IPS-18a (cell line): ENCODE measurements at regions not wholly inside any gene's neighbourhood (a gene's known extent, or its start where the extent isn't known, plus 50 kb on each side); places are given as distances from the start of the nearest gene placed in this dataset.

Experiments used
- H3K27ac ChIP-seq: one replicate; pipeline ENCODE4 v1.5.1; 2013; ENCODE audit warnings: low read length
- H3K27me3 ChIP-seq: one replicate; pipeline ENCODE4 v1.6.1; 2013; ENCODE audit warnings: mild to moderate bottlenecking, low read length; ENCODE audit not compliant: control insufficient read depth, insufficient read depth
- H3K36me3 ChIP-seq: one replicate; pipeline ENCODE4 v1.6.1; 2013; ENCODE audit warnings: low read depth, low read length; ENCODE audit not compliant: control insufficient read depth
- H3K4me1 ChIP-seq: one replicate; pipeline ENCODE4 v1.6.1; 2013; ENCODE audit warnings: low read depth, low read length; ENCODE audit not compliant: control insufficient read depth
- H3K4me3 ChIP-seq: one replicate; pipeline ENCODE4 v1.5.1; 2013; ENCODE audit warnings: low read length
- H3K9ac ChIP-seq: one replicate; pipeline ENCODE4 v1.6.1; 2013; ENCODE audit warnings: mild to moderate bottlenecking, low read length, moderate library complexity
- H3K9me3 ChIP-seq: one replicate; pipeline ENCODE4 v1.6.1; 2013; ENCODE audit warnings: low read depth, low read length; ENCODE audit not compliant: control insufficient read depth

DNA sequence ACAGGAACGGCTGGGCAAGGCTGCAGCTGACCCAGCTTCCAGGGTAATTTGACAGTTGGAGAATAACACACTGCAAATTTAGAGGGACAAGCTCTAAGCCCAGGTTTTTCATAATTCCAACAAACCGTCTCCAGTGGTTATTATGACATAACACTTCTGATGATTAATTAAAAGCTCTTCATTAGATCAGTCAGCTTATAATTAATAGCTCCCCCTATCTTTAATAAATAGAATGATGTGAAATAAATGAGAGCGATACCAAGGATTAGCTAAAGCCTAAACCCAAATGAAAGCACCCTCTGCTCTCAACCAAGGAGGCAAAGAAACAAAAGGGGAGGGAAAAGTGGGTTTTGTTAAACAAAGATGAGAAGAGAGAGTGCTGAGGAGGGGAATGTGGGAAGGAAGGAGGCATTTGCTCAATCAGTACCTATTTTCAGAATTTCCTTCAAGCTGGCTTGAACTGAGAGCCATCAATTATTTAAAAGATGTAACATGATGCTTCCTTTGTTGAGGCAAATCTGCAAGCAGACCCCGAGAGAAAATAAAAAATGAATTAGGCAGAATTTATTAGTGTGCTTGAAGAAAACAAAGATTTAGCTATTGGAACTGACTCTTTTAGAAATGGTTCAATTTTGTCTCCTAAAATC, 221.8 kb upstream of the ESRRG start:
- Histone ChIP-seq H3K9ac (no peak overlapping the region), H3K4me3 (peak overlapping the region; percentile 11), H3K27me3 (no peaks in the 10 kb centered on the region), H3K36me3 (no peaks in the 10 kb centered on the region), H3K4me1 (peaks cover 24% of the 10 kb centered on the region), H3K9me3 (no peaks in the 10 kb centered on the region), H3K27ac (peak overlapping the region; percentile 49)

DNA sequence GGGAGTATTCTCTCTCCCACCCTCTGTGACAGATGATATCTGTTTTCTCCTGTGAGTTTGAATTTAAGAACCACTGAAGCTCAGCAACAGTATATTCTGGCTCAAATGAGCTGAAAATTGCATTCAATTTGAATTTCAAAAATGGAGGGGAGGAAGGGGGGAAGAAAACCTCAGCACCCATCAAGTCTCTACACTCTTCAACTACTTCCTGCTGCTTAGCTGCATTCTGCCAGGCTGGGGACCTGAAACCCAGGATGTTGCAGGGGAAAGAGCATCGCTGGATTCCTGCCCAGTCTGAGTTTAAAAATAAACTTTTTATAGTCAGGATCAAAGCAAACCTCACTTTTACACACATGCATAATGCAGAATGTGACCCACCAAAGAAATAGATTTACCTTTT, 214.3 kb upstream of the ESRRG start:
- Histone ChIP-seq H3K4me1 (peaks cover 17% of the 10 kb centered on the region), H3K27ac (no peak overlapping the region), H3K27me3 (no peaks in the 10 kb centered on the region), H3K4me3 (no peak overlapping the region), H3K9me3 (no peaks in the 10 kb centered on the region), H3K9ac (no peak overlapping the region), H3K36me3 (no peaks in the 10 kb centered on the region)

DNA sequence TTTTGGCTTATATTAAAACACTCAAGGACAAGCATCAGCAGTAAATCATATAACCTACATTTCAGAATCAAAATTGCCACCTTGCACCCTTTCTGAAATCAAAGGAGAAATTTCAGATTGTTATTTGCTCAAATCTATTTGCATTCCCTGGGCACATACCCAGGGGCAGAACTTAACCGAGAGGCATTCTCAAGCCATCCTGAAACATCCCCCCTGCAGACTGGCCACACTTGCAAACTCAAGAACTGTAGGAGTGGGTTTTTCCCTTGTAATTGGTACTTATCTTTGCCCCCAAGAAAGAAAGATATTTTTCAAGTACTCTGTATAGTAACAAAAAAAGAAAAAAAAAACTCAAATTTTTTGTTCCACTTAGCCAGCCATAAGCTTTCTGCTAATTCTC, 213.6 kb upstream of the ESRRG start:
- H3K9ac ChIP-seq: no peak overlapping the region
- no peak overlapping the region for H3K27ac ChIP-seq
- no peaks in the 10 kb centered on the region for H3K36me3 ChIP-seq
- no peak overlapping the region for H3K4me3 ChIP-seq
- H3K4me1 ChIP-seq: peaks cover 17% of the 10 kb centered on the region
- no peaks in the 10 kb centered on the region for H3K9me3 ChIP-seq
- no peaks in the 10 kb centered on the region for H3K27me3 ChIP-seq

DNA sequence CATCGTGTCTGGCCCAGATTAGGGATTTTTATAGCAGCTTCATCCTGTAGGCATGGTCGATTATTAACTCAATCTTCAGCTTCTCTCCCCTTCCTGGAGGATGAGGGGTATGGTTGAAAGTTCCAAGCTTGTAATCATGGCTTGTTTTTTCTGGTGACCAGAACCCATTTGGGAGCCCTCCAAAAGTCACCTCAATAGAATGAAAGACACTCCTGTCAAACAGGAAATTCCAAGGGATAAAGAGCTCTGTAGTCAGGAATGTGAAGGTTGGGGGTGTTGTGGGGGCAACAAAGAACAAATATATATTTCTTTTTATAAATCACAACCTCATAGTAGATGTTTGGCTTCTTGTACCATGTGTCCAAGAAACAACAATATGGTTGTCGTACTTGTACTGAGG, 212.7 kb upstream of the ESRRG start:
- Histone ChIP-seq H3K9ac (no peak overlapping the region), H3K36me3 (no peaks in the 10 kb centered on the region), H3K27ac (no peak overlapping the region), H3K27me3 (no peaks in the 10 kb centered on the region), H3K4me1 (peaks cover 17% of the 10 kb centered on the region), H3K9me3 (no peaks in the 10 kb centered on the region), H3K4me3 (no peak overlapping the region)

DNA sequence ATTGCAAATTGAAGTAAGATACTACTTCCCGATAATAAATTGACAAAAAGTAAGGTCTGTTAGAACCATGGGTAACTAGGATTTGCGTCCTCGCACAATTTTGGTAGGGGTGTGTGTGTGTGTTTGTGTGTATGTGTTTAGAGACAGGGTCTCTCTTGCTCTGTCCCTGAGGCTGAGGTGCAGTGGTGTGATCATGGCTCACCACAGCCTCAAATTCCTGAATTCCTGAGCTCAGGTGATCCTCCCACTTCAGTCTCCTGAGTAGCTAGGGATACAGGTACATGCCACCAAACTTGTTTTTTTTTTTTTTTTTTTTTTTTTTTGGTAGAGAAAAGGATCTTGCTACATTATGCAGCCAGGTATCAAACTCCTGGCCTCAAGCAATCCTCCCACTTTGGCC, 209.2 kb upstream of the ESRRG start:
- Histone ChIP-seq H3K9ac (no peak overlapping the region), H3K4me1 (peaks cover 10% of the 10 kb centered on the region), H3K4me3 (no peak overlapping the region)

DNA sequence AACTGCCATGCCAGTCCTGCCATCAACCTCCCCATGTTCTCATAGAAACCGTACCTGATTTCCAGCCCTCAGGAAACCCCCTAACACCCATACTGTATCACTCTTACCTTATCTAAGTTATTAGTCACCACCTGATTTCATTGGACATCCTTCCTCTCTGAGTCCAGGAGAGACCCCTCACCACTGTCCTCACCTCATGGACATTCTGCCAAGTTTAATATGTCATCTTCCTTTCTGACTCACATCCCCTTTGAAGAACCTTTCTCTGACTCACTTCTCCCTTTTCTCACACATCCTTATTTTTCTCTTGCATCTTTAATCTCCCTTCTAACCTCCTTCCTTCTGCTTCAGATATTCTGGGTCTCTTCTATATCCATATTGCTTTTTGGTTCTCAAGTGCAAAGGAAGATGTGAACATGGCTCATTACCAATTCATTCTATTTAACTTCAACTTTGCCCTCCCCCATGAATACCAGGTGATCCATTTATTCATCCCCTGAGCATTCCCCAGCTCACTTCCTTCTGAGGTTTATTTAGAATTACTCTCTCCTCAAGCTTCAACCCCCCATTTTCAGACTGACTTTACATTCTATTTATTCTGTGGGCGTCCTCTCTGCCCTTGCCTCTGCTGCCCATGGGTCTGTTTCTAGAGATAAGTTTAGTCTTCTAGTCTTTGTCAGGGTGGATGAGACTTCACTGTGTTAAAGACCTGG, 206.8 kb upstream of the ESRRG start:
- Histone ChIP-seq H3K9ac (no peak overlapping the region), H3K4me1 (peaks cover 8% of the 10 kb centered on the region), H3K9me3 (no peaks in the 10 kb centered on the region), H3K27ac (no peak overlapping the region), H3K27me3 (no peaks in the 10 kb centered on the region), H3K4me3 (no peak overlapping the region), H3K36me3 (no peaks in the 10 kb centered on the region)

More for the DNA sequence above, 209.2 kb upstream of the ESRRG start:
- Histone ChIP-seq H3K27me3 (no peaks in the 10 kb centered on the region), H3K27ac (no peak overlapping the region), H3K9me3 (no peaks in the 10 kb centered on the region), H3K36me3 (no peaks in the 10 kb centered on the region)

DNA sequence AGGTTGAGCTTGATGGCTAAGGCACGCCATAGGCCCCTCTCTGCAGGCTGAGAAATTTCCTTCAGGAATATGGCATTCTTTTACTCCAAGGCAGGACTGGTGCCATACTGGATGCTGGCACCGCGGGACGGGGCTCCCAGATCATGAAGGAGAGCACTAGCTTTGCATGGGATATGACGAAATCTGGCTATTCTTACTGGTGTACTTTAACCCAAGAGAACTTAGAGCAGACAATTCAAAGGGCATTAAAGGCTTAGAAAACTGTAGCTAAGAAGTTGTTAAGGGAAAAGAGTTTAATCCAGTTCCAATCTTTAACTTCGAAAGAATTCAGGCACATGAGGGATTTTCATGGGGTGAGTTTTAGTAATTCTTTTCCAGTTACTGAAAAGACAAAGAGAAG, 204.4 kb upstream of the ESRRG start:
- no peaks in the 10 kb centered on the region for H3K9me3 ChIP-seq

DNA sequence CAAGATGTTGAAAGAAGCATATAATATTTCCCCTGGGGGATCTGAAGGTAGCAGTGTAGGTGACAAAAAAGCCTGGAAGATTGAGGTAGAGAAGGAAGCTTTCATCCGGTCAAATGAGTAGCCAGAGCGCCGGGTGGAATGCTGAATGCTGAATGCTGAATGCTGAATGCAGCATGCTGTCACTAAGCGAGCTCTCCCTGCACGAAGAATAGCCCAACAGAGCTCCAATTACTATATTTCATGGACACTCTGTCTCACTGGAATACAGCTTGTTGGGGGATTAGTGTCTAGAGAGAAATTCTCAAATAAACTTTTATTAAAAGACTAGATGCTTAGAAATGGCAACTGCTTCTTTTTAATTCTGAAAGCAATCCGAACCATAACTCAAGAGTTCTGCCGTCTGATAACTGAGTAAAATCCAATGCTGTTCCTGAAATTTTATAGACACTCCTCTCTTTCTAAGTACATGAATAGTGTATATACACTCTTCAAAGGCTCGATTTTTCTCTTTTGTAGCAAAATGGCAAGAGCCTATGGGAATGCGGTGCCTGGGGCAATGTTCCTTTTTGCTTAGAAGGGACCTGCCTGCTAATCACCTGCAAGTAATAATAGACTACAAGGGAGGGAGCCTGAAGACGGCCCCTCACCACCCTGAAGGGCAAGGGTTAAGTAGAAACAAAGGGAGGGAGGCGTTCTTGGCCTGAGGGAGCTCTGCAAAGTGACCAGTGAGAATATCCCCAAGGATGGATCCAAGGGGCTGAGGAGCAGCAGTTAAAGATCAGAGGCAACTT, 203.7 kb upstream of the ESRRG start:
- Histone ChIP-seq H3K4me3 (no peak overlapping the region), H3K4me1 (peaks cover 8% of the 10 kb centered on the region), H3K36me3 (no peaks in the 10 kb centered on the region), H3K27me3 (no peaks in the 10 kb centered on the region), H3K9ac (no peak overlapping the region), H3K27ac (no peak overlapping the region), H3K9me3 (no peaks in the 10 kb centered on the region)

More for the DNA sequence above, 204.4 kb upstream of the ESRRG start:
- no peak overlapping the region for H3K27ac ChIP-seq
- no peaks in the 10 kb centered on the region for H3K27me3 ChIP-seq
- H3K4me3 ChIP-seq: no peak overlapping the region
- H3K4me1 ChIP-seq: peaks cover 8% of the 10 kb centered on the region
- no peak overlapping the region for H3K9ac ChIP-seq
- H3K36me3 ChIP-seq: no peaks in the 10 kb centered on the region

DNA sequence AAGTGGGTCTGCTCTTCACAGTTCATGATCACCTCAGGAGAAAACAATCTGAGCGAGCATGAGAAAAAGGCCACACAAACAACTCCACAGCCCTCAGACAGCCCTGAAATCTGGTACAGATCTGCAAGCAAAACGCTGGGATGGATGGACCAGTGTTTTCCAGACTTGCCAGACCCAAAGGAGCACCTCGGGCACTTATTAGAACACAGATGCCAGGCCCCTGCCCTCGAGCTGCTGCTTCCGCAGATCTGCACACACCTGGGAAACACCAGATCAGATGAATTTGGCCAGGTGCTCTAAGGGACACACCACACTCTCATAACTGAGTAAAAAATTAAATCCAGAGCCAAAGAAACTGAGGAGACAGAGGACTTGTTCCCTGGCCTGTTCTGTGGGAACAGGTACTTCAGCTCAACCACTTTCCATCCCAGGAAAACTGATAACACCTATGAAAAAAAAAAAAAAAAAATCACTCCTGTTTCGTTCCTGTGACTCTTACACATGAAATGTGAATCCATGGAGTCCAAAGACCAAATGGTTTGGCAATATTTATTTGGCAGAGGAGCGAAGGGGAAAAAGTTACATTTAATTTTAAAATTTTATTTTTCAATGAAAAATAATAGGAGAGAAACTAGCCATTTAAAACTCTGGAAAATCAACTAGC, 202.9 kb upstream of the ESRRG start:
- Histone ChIP-seq H3K9me3 (no peaks in the 10 kb centered on the region), H3K9ac (no peak overlapping the region), H3K4me3 (no peak overlapping the region), H3K27ac (no peak overlapping the region), H3K36me3 (no peaks in the 10 kb centered on the region), H3K4me1 (peaks cover 8% of the 10 kb centered on the region), H3K27me3 (no peaks in the 10 kb centered on the region)

DNA sequence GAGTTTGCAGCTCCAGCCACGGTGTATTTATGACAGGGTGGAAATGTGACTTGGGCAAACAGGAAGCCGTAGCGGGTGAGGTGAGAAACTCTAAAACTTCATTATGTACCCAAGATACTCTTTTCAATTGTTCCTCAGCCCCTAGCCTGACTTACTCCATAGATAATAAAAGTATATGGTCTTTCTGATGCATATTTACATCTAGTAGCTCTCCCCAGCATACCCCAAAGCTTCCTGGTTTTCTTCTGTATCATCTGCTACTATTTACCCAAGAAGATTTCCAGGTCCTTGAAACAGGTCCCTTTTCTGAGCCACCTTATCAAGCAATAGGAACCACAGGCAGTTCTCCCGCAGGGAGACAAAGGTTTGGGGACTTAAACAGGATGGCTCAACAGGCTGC, 201.5 kb upstream of the ESRRG start:
- Histone ChIP-seq H3K9ac (no peak overlapping the region), H3K4me3 (no peak overlapping the region), H3K36me3 (no peaks in the 10 kb centered on the region), H3K27me3 (no peaks in the 10 kb centered on the region), H3K27ac (no peak overlapping the region), H3K9me3 (no peaks in the 10 kb centered on the region), H3K4me1 (peaks cover 8% of the 10 kb centered on the region)

DNA sequence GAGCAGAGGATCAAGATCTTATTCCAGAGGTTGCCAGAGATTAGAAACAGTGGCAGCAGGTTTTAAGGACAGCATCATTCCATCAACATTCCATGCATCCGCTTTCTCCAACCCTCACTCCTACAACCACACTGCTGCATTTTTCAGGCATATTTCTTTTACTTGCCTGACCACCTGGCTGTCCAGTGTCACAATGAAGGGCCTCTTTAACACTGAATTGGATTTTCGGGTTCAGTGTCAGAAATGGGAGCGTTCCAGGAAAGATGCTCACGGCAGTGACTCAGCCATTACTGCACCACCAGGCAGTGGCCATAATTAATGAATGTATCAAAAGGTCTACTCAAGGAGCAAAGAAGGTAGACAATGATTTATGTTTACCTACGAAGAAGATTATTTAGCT, 200.4 kb upstream of the ESRRG start:
- H3K27ac ChIP-seq: no peak overlapping the region
- H3K9ac ChIP-seq: no peak overlapping the region
- H3K4me3 ChIP-seq: no peak overlapping the region
- no peaks in the 10 kb centered on the region for H3K27me3 ChIP-seq
- H3K36me3 ChIP-seq: no peaks in the 10 kb centered on the region
- H3K4me1 ChIP-seq: peaks cover 8% of the 10 kb centered on the region
- H3K9me3 ChIP-seq: no peaks in the 10 kb centered on the region
